ENCODE measurements at regions not wholly inside any gene's neighbourhood (a gene's known extent, or its start where the extent isn't known, plus 50 kb on each side); places are given as distances from the start of the nearest gene placed in this dataset.

- no peak for TF ChIP-seq CTCF (conservative IDR thresholded peaks at IDR 0.05)
- TF ChIP-seq ZFX (IDR thresholded peaks at IDR 0.05): no peak
These were observed 65.5 kb downstream of the GNG10 start for GRCh38 chr9:111726949-111727348.
